ENCODE measurements at regions not wholly inside any gene's neighbourhood (a gene's known extent, or its start where the extent isn't known, plus 50 kb on each side); places are given as distances from the start of the nearest gene placed in this dataset.

GRCh38 chr4:46674326-46674725, 234.7 kb downstream of the COX7B2 start:
- no peaks in the 10 kb centered on the region for H3K27me3 ChIP-seq (ENCODE audit: control insufficient read depth in 4 of 4, insufficient read depth in 4 of 4, low read length in 3 of 4)
- peaks cover 0 to 5% (median 0%) of the 10 kb centered on the region in 4 donors for H3K9me3 ChIP-seq (ENCODE audit: control insufficient read depth in 4 of 4, low read length in 3 of 4)
- no peak overlapping the region for H3K4me3 ChIP-seq (ENCODE audit: low read depth in 1 of 3, low read length in 3 of 3)
- no peak for TF ChIP-seq HNF4G (IDR thresholded peaks at IDR 0.05)
- no peak for TF ChIP-seq HNF4A (conservative IDR thresholded peaks at IDR 0.05)
- TF ChIP-seq, protein P1, sequence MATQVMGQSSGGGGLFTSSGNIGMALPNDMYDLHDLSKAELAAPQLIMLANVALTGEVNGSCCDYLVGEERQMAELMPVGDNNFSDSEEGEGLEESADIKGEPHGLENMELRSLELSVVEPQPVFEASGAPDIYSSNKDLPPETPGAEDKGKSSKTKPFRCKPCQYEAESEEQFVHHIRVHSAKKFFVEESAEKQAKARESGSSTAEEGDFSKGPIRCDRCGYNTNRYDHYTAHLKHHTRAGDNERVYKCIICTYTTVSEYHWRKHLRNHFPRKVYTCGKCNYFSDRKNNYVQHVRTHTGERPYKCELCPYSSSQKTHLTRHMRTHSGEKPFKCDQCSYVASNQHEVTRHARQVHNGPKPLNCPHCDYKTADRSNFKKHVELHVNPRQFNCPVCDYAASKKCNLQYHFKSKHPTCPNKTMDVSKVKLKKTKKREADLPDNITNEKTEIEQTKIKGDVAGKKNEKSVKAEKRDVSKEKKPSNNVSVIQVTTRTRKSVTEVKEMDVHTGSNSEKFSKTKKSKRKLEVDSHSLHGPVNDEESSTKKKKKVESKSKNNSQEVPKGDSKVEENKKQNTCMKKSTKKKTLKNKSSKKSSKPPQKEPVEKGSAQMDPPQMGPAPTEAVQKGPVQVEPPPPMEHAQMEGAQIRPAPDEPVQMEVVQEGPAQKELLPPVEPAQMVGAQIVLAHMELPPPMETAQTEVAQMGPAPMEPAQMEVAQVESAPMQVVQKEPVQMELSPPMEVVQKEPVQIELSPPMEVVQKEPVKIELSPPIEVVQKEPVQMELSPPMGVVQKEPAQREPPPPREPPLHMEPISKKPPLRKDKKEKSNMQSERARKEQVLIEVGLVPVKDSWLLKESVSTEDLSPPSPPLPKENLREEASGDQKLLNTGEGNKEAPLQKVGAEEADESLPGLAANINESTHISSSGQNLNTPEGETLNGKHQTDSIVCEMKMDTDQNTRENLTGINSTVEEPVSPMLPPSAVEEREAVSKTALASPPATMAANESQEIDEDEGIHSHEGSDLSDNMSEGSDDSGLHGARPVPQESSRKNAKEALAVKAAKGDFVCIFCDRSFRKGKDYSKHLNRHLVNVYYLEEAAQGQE (IDR thresholded peaks at IDR 0.05), result no peak
- TF ChIP-seq, protein P2, sequence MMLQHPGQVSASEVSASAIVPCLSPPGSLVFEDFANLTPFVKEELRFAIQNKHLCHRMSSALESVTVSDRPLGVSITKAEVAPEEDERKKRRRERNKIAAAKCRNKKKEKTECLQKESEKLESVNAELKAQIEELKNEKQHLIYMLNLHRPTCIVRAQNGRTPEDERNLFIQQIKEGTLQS (IDR thresholded peaks at IDR 0.05), result no peak
- TF ChIP-seq FOXA1 (IDR thresholded peaks at IDR 0.05), result no peak
- TF ChIP-seq SP1 (IDR thresholded peaks at IDR 0.05), result no peak
- TF ChIP-seq FOXA2 (IDR thresholded peaks at IDR 0.05), result no peak
- TF ChIP-seq RAD21 (IDR thresholded peaks at IDR 0.05), result no peak
- no peak for TF ChIP-seq GABPA (IDR thresholded peaks at IDR 0.05 in 1 of 2, conservative IDR thresholded peaks at IDR 0.05 in 1 of 2)
- TF ChIP-seq EGR1 (IDR thresholded peaks at IDR 0.05; ENCODE audit: low read depth in 2 of 2), result no peak
- no peak for TF ChIP-seq TAF1 (conservative IDR thresholded peaks at IDR 0.05)
- TF ChIP-seq RXRA (IDR thresholded peaks at IDR 0.05), result no peak
- no peak for TF ChIP-seq NR2F2 (IDR thresholded peaks at IDR 0.05)
- no peaks in the 10 kb centered on the region for H3K4me1 ChIP-seq (ENCODE audit: control insufficient read depth in 4 of 4, insufficient read depth in 4 of 4, low read length in 3 of 4)
- no peak overlapping the region for H3K9ac ChIP-seq (ENCODE audit: low read depth in 1 of 2, low read length in 2 of 2)
- no peak overlapping the region for H3K27ac ChIP-seq (ENCODE audit: low read depth in 1 of 2, low read length in 2 of 2)
- no peaks in the 10 kb centered on the region for H3K36me3 ChIP-seq (ENCODE audit: control insufficient read depth in 4 of 4, insufficient read depth in 3 of 4, low read depth in 1 of 4, low read length in 3 of 4)
- no peak for DNase-seq (ENCODE audit: low spot score)

- no peaks in the 10 kb centered on the region for H3K4me1 ChIP-seq (ENCODE audit: control insufficient read depth in 4 of 4, insufficient read depth in 4 of 4, low read length in 3 of 4)
- DNase-seq (ENCODE audit: low spot score), result no peak
- H3K9ac ChIP-seq (ENCODE audit: low read depth in 1 of 2, low read length in 2 of 2), result no peak overlapping the region
- H3K9me3 ChIP-seq (ENCODE audit: control insufficient read depth in 4 of 4, low read length in 3 of 4), result peaks cover 0 to 5% (median 0%) of the 10 kb centered on the region in 4 donors
- H3K27me3 ChIP-seq (ENCODE audit: control insufficient read depth in 4 of 4, insufficient read depth in 4 of 4, low read length in 3 of 4), result no peaks in the 10 kb centered on the region
- H3K36me3 ChIP-seq (ENCODE audit: control insufficient read depth in 4 of 4, insufficient read depth in 3 of 4, low read depth in 1 of 4, low read length in 3 of 4), result no peaks in the 10 kb centered on the region
- H3K27ac ChIP-seq (ENCODE audit: low read depth in 1 of 2, low read length in 2 of 2), result no peak overlapping the region
- WGBS, result 71% methylated on average over 3 of the region's 3 CpGs
- no peak overlapping the region for H3K4me3 ChIP-seq (ENCODE audit: low read depth in 1 of 3, low read length in 3 of 3)
- no peak for TF ChIP-seq ZBTB33 (IDR thresholded peaks at IDR 0.05)
- no peak for TF ChIP-seq HNF4A (conservative IDR thresholded peaks at IDR 0.05)
- TF ChIP-seq, protein P1 (IDR thresholded peaks at IDR 0.05), result no peak
- TF ChIP-seq RAD21 (IDR thresholded peaks at IDR 0.05), result no peak
- TF ChIP-seq FOXA2 (IDR thresholded peaks at IDR 0.05), result no peak
These were observed 241.3 kb downstream of the COX7B2 start for GRCh38 chr4:46667790-46668189.
